ENCODE measurements at regions not wholly inside any gene's neighbourhood (a gene's known extent, or its start where the extent isn't known, plus 50 kb on each side); places are given as distances from the start of the nearest gene placed in this dataset.

- peaks cover 18% of the 10 kb centered on the region for H3K27me3 Mint-ChIP-seq (ENCODE audit: insufficient read depth, unreplicated experiment)
- DNase-seq (ENCODE audit: unreplicated experiment), result no peak
- intact Hi-C loops (cut with micrococcal nuclease), result no loop called here
- ChIA-PET CTCF (no interaction called here), POLR2A (no interaction called here)
- no peak for TF ChIP-seq CTCF (IDR thresholded peaks at IDR 0.05; ENCODE audit: unreplicated experiment)
- H3K36me3 Mint-ChIP-seq (ENCODE audit: insufficient read depth, unreplicated experiment), result no peaks in the 10 kb centered on the region
- no peaks in the 10 kb centered on the region for H3K9me3 Mint-ChIP-seq (ENCODE audit: unreplicated experiment)
- H3K4me1 Mint-ChIP-seq (ENCODE audit: insufficient read depth, unreplicated experiment), result no peaks in the 10 kb centered on the region
- H3K4me3 Mint-ChIP-seq (ENCODE audit: unreplicated experiment), result no peak overlapping the region
- BruUV-seq (replicated peaks), result no TSS peak
- H3K27ac Mint-ChIP-seq (ENCODE audit: low read depth, unreplicated experiment), result no peak overlapping the region
Observed at GRCh38 chr3:194798486-194798885, 112.8 kb downstream of the FAM43A start.

GRCh38 chr3:194800002-194800401 is 114.3 kb downstream of the FAM43A start:
- Mint-ChIP-seq H3K36me3 (ENCODE audit: insufficient read depth, unreplicated experiment) (no peaks in the 10 kb centered on the region), H3K4me1 (ENCODE audit: insufficient read depth, unreplicated experiment) (no peaks in the 10 kb centered on the region), H3K27me3 (ENCODE audit: insufficient read depth, unreplicated experiment) (peaks cover 33% of the 10 kb centered on the region), H3K9me3 (ENCODE audit: unreplicated experiment) (no peaks in the 10 kb centered on the region), H3K27ac (ENCODE audit: low read depth, unreplicated experiment) (no peak overlapping the region), H3K4me3 (ENCODE audit: unreplicated experiment) (no peak overlapping the region)
- ChIA-PET POLR2A (no interaction called here), CTCF (no interaction called here)
- intact Hi-C loops (cut with micrococcal nuclease), result no loop called here
- TF ChIP-seq CTCF (IDR thresholded peaks at IDR 0.05; ENCODE audit: unreplicated experiment), result no peak
- no TSS peak for BruUV-seq (replicated peaks)
- DNase-seq (ENCODE audit: unreplicated experiment), result no peak

- Mint-ChIP-seq H3K27me3 (ENCODE audit: insufficient read depth, unreplicated experiment) (peaks cover 39% of the 10 kb centered on the region), H3K9me3 (ENCODE audit: unreplicated experiment) (no peaks in the 10 kb centered on the region), H3K27ac (ENCODE audit: low read depth, unreplicated experiment) (no peak overlapping the region), H3K36me3 (ENCODE audit: insufficient read depth, unreplicated experiment) (no peaks in the 10 kb centered on the region), H3K4me3 (ENCODE audit: unreplicated experiment) (no peak overlapping the region), H3K4me1 (ENCODE audit: insufficient read depth, unreplicated experiment) (peaks cover 4% of the 10 kb centered on the region)
- TF ChIP-seq CTCF (IDR thresholded peaks at IDR 0.05; ENCODE audit: unreplicated experiment), result no peak
- BruUV-seq (replicated peaks), result no TSS peak
- ChIA-PET POLR2A (interaction anchor here (0.6 kb wide), 1 partner anchor 11 kb away, joined by 3 read pairs; no protein-coding TSS in a partner anchor), CTCF (interaction anchor here (0.6 to 0.9 kb wide), 2 partner anchors 16 to 248 kb away, joined by 3 to 4 read pairs; no protein-coding TSS in a partner anchor)
- DNase-seq (ENCODE audit: unreplicated experiment), result no peak
- intact Hi-C loops (cut with micrococcal nuclease), result no loop called here
Observed at GRCh38 chr3:194801461-194802432, 116.1 kb downstream of the FAM43A start.

GRCh38 chr3:194804796-194805195 is 119.1 kb downstream of the FAM43A start:
- no TSS peak for BruUV-seq (replicated peaks)
- ChIA-PET CTCF (no interaction called here), POLR2A (no interaction called here)
- Mint-ChIP-seq H3K36me3 (ENCODE audit: insufficient read depth, unreplicated experiment) (no peaks in the 10 kb centered on the region), H3K9me3 (ENCODE audit: unreplicated experiment) (no peaks in the 10 kb centered on the region), H3K27ac (ENCODE audit: low read depth, unreplicated experiment) (no peak overlapping the region), H3K27me3 (ENCODE audit: insufficient read depth, unreplicated experiment) (peaks cover 39% of the 10 kb centered on the region), H3K4me1 (ENCODE audit: insufficient read depth, unreplicated experiment) (peaks cover 12% of the 10 kb centered on the region), H3K4me3 (ENCODE audit: unreplicated experiment) (no peak overlapping the region)
- TF ChIP-seq CTCF (IDR thresholded peaks at IDR 0.05; ENCODE audit: unreplicated experiment), result no peak
- no peak for DNase-seq (ENCODE audit: unreplicated experiment)
- intact Hi-C loops (cut with micrococcal nuclease), result no loop called here

All from MCF 10A (cell line).